Liver (tissue), 8 donors: ENCODE measurements at regions not wholly inside any gene's neighbourhood (a gene's known extent, or its start where the extent isn't known, plus 50 kb on each side); places are given as distances from the start of the nearest gene placed in this dataset.

ENCODE experiments used
- DNase-seq: peaks from one replicate; pipeline ENCODE4 v3.0.0-alpha.2; 2017; ENCODE audit warnings: low spot score
- H3K27ac ChIP-seq, 2 donors: one replicate each; pipeline ENCODE4 v1.7.0; 2013; ENCODE audit warnings: inconsistent platforms in 2 of 2, low read length in 2 of 2, control low read depth in 1 of 2, low read depth in 1 of 2, mild to moderate bottlenecking in 1 of 2
- H3K27me3 ChIP-seq, 4 donors: one replicate each; pipeline versions ENCODE4 v1.6.1 to v1.7.0; 2013; ENCODE audit warnings: low read length in 3 of 4, inconsistent platforms in 1 of 4, mild to moderate bottlenecking in 1 of 4, moderate library complexity in 1 of 4; ENCODE audit not compliant: control insufficient read depth in 4 of 4, insufficient read depth in 4 of 4
- H3K36me3 ChIP-seq, 4 donors: one replicate each; pipeline versions ENCODE4 v1.6.1 to v1.7.0; 2013; ENCODE audit warnings: low read length in 3 of 4, mild to moderate bottlenecking in 3 of 4, low read depth in 1 of 4, moderate library complexity in 1 of 4; ENCODE audit not compliant: control insufficient read depth in 4 of 4, insufficient read depth in 3 of 4
- H3K4me1 ChIP-seq, 4 donors: one replicate each; pipeline versions ENCODE4 v1.6.1 to v1.7.0; 2013; ENCODE audit warnings: low read length in 3 of 4, mild to moderate bottlenecking in 3 of 4, moderate library complexity in 1 of 4; ENCODE audit not compliant: control insufficient read depth in 4 of 4, insufficient read depth in 4 of 4
- H3K4me3 ChIP-seq, 3 donors: one replicate each; pipeline versions ENCODE4 v1.6.1 to v1.7.0; 2013; ENCODE audit warnings: low read length in 3 of 3, control low read depth in 1 of 3, low read depth in 1 of 3, mild to moderate bottlenecking in 1 of 3
- H3K9ac ChIP-seq, 2 donors: one replicate each; pipeline ENCODE4 v1.7.0; 2013; ENCODE audit warnings: low read length in 2 of 2, mild to moderate bottlenecking in 2 of 2, moderate library complexity in 2 of 2, control low read depth in 1 of 2, low read depth in 1 of 2
- H3K9me3 ChIP-seq, 4 donors: one replicate each; pipeline versions ENCODE4 v1.6.1 to v1.7.0; 2013; ENCODE audit warnings: low read length in 3 of 4; ENCODE audit not compliant: control insufficient read depth in 4 of 4
- ATF3 ChIP-seq: IDR thresholded peaks from 2 replicates; pipeline ENCODE4 v1.6.1; 2016; ENCODE audit warnings: antibody characterized with exemption
- CTCF ChIP-seq: fragments of 150-350 bp; IDR thresholded peaks from 2 replicates; pipeline ENCODE4 v1.5.1; 2017; ENCODE audit warnings: improper control_type of control experiment, low read depth, low read length; ENCODE audit not compliant: missing input control
- FOXA1 ChIP-seq: IDR thresholded peaks from 2 replicates; pipeline ENCODE4 v1.6.1; 2016; ENCODE audit warnings: antibody characterized with exemption
- GABPA ChIP-seq, 2 donors: IDR thresholded peaks in 1 of 2; conservative IDR thresholded peaks in 1 of 2; 2 replicates each; pipeline ENCODE4 v1.6.1; 2016; ENCODE audit warnings: antibody characterized with exemption in 2 of 2, mild to moderate bottlenecking in 1 of 2, moderate library complexity in 1 of 2
- HNF4A ChIP-seq, 2 donors: conservative IDR thresholded peaks; 2 replicates each; pipeline ENCODE4 v1.6.1; 2016; ENCODE audit warnings: antibody characterized with exemption in 2 of 2, mild to moderate bottlenecking in 2 of 2
- HNF4G ChIP-seq: IDR thresholded peaks from 2 replicates; pipeline ENCODE4 v1.6.1; 2016; ENCODE audit warnings: antibody characterized with exemption
- JUND ChIP-seq, 2 donors: IDR thresholded peaks; 2 replicates each; pipeline ENCODE4 v1.6.1; 2016; ENCODE audit warnings: antibody characterized with exemption in 2 of 2
- NR2F2 ChIP-seq: IDR thresholded peaks from 2 replicates; pipeline ENCODE4 v1.6.1; 2016; ENCODE audit warnings: antibody characterized with exemption
- RAD21 ChIP-seq, 2 donors: IDR thresholded peaks; 2 replicates each; pipeline ENCODE4 v1.6.1; 2016; ENCODE audit warnings: antibody characterized with exemption in 2 of 2, mild to moderate bottlenecking in 2 of 2
- RXRA ChIP-seq, 2 donors: IDR thresholded peaks; 2 replicates each; pipeline ENCODE4 v1.6.1; 2017 to 2018; ENCODE audit warnings: antibody characterized with exemption in 2 of 2, mild to moderate bottlenecking in 1 of 2
- SP1 ChIP-seq: IDR thresholded peaks from 2 replicates; pipeline ENCODE4 v1.6.1; 2018; ENCODE audit warnings: antibody characterized with exemption, mild to moderate bottlenecking
- TAF1 ChIP-seq: conservative IDR thresholded peaks from 2 replicates; pipeline ENCODE4 v1.6.1; 2016; ENCODE audit warnings: antibody characterized with exemption, mild to moderate bottlenecking
- YY1 ChIP-seq: IDR thresholded peaks from 2 replicates; pipeline ENCODE4 v1.6.1; 2016; ENCODE audit warnings: antibody characterized with exemption, mild to moderate bottlenecking
- ZBTB33 ChIP-seq: IDR thresholded peaks from 2 replicates; pipeline ENCODE4 v1.6.1; 2016; ENCODE audit warnings: antibody characterized with exemption
- WGBS: extraction: QIAGEN DNeasy Blood & Tissue Kit; methylation state at CpG from one replicate; pipeline ENCODE4 v1.1.7; 2013; 5-methylcytosine and 5-hydroxymethylcytosine counted together
- TF ChIP-seq, protein P1 (sequence below): IDR thresholded peaks from 2 replicates; pipeline ENCODE4 v1.6.1; 2016; ENCODE audit warnings: antibody characterized with exemption, mild to moderate bottlenecking
- TF ChIP-seq, protein P2 (sequence below): IDR thresholded peaks from 2 replicates; pipeline ENCODE4 v1.6.1; 2016; ENCODE audit warnings: antibody characterized with exemption
- donor health status: healthy.
- donor health status: healthy.
- donor health status: healthy.
- donor health status: healthy.
- donor health status: healthy.

DNA sequence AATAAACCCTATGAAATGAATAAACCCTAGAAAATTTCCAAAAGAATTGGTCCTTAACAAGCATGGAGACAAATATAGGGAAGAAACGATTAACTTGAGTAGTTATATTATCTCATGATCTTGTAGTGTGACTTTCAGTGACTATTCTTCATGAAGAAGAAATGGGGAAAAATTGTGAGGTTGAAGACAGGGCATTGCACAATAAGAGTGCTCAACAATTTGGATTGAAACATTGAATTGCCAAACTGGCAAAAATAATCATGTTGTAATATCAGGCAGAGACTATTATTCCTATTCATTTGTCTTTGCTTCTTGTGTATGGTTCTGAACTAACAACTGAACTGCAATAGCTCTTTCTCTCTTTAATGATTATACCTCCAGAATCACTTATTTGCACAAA, 605.1 kb downstream of the PCDH7 start:
- no peak for TF ChIP-seq SP1
- TF ChIP-seq NR2F2 = no peak
- TF ChIP-seq TAF1 = no peak
- TF ChIP-seq, protein P1, sequence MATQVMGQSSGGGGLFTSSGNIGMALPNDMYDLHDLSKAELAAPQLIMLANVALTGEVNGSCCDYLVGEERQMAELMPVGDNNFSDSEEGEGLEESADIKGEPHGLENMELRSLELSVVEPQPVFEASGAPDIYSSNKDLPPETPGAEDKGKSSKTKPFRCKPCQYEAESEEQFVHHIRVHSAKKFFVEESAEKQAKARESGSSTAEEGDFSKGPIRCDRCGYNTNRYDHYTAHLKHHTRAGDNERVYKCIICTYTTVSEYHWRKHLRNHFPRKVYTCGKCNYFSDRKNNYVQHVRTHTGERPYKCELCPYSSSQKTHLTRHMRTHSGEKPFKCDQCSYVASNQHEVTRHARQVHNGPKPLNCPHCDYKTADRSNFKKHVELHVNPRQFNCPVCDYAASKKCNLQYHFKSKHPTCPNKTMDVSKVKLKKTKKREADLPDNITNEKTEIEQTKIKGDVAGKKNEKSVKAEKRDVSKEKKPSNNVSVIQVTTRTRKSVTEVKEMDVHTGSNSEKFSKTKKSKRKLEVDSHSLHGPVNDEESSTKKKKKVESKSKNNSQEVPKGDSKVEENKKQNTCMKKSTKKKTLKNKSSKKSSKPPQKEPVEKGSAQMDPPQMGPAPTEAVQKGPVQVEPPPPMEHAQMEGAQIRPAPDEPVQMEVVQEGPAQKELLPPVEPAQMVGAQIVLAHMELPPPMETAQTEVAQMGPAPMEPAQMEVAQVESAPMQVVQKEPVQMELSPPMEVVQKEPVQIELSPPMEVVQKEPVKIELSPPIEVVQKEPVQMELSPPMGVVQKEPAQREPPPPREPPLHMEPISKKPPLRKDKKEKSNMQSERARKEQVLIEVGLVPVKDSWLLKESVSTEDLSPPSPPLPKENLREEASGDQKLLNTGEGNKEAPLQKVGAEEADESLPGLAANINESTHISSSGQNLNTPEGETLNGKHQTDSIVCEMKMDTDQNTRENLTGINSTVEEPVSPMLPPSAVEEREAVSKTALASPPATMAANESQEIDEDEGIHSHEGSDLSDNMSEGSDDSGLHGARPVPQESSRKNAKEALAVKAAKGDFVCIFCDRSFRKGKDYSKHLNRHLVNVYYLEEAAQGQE = no peak
- no peak for TF ChIP-seq YY1
- TF ChIP-seq HNF4A (conservative IDR thresholded peaks at IDR 0.05) = no peak
- no peak for TF ChIP-seq RAD21 (IDR thresholded peaks at IDR 0.05)
- TF ChIP-seq RXRA (IDR thresholded peaks at IDR 0.05) = no peak
- TF ChIP-seq, protein P2, sequence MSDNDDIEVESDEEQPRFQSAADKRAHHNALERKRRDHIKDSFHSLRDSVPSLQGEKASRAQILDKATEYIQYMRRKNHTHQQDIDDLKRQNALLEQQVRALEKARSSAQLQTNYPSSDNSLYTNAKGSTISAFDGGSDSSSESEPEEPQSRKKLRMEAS = no peak
- no peak for TF ChIP-seq GABPA (IDR thresholded peaks at IDR 0.05 in 1 of 2, conservative IDR thresholded peaks at IDR 0.05 in 1 of 2)
- no peak for TF ChIP-seq ATF3
- no peak for TF ChIP-seq ZBTB33
- no peak for TF ChIP-seq JUND (IDR thresholded peaks at IDR 0.05)
- TF ChIP-seq HNF4G = no peak
- TF ChIP-seq CTCF = no peak
- no peaks in the 10 kb centered on the region for H3K4me1 ChIP-seq
- no peaks in the 10 kb centered on the region for H3K9me3 ChIP-seq
- H3K36me3 ChIP-seq = no peaks in the 10 kb centered on the region
- no peak overlapping the region for H3K27ac ChIP-seq
- no peak for DNase-seq
- no peak overlapping the region for H3K9ac ChIP-seq
- 71% methylated on average over 1 of the region's 1 CpG for WGBS
- no peak overlapping the region for H3K4me3 ChIP-seq
- H3K27me3 ChIP-seq = no peaks in the 10 kb centered on the region

DNA sequence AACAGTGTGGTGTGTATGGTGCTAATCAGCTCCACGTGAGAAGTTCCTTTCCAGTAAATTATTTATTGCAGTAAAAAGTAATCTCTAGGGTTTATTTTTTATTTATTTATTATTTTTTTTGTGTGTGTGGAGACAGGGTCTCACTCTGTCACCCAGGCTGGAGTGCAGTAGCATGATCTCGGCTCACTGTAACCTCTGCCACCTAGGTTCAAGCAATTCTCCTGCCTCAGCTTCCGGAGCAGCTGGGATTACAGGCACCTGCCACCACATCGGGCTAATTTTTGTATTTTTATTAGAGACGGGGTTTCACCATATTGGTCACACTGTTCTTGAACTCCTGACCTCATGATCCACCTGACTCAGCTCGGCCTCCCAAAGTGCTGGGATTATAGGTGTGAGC, 606.9 kb downstream of the PCDH7 start:
- H3K27ac ChIP-seq = no peak overlapping the region
- H3K36me3 ChIP-seq = no peaks in the 10 kb centered on the region
- DNase-seq = no peak
- H3K27me3 ChIP-seq = no peaks in the 10 kb centered on the region
- no peaks in the 10 kb centered on the region for H3K9me3 ChIP-seq
- H3K9ac ChIP-seq = no peak overlapping the region
- WGBS = 79% methylated on average over 6 of the region's 6 CpGs
- H3K4me3 ChIP-seq = no peak overlapping the region
- no peaks in the 10 kb centered on the region for H3K4me1 ChIP-seq
- TF ChIP-seq FOXA1 = no peak
- no peak for TF ChIP-seq ATF3
- TF ChIP-seq, protein P2 = no peak
- TF ChIP-seq, protein P1 = no peak
- TF ChIP-seq GABPA (IDR thresholded peaks at IDR 0.05 in 1 of 2, conservative IDR thresholded peaks at IDR 0.05 in 1 of 2) = no peak
- no peak for TF ChIP-seq ZBTB33
- TF ChIP-seq NR2F2 = no peak
- TF ChIP-seq RAD21 (IDR thresholded peaks at IDR 0.05) = no peak
- TF ChIP-seq HNF4G = no peak
- no peak for TF ChIP-seq SP1
- TF ChIP-seq HNF4A (conservative IDR thresholded peaks at IDR 0.05) = no peak
- no peak for TF ChIP-seq YY1
